GM12878 (cell line): ENCODE measurements at regions not wholly inside any gene's neighbourhood (a gene's known extent, or its start where the extent isn't known, plus 50 kb on each side); places are given as distances from the start of the nearest gene placed in this dataset.

Experiments used
- BHLHE40 ChIP-seq, 2 experiments: fragments of 450-650 bp in 1 of 2; IDR thresholded peaks; 2 replicates each; pipeline ENCODE4 v1.6.1; 2011 to 2017; ENCODE audit warnings: low read depth in 2 of 2, borderline replicate concordance in 1 of 2, improper control_type of control experiment in 1 of 2, low read length in 1 of 2, mild to moderate bottlenecking in 1 of 2
- IKZF2 ChIP-seq, 2 experiments: fragments of 450-650 bp; IDR thresholded peaks; 2 replicates each; pipeline ENCODE4 v1.6.1; 2017; ENCODE audit warnings: mild to moderate bottlenecking in 2 of 2, moderate library complexity in 2 of 2
- ZNF24 ChIP-seq: fragments of 450-650 bp; IDR thresholded peaks from 2 replicates; pipeline ENCODE4 v1.6.1; 2017; ENCODE audit warnings: antibody characterized with exemption, mild to moderate bottlenecking
- TF ChIP-seq, protein P1 (sequence below): fragments of 450-650 bp; IDR thresholded peaks from 2 replicates; pipeline ENCODE4 v1.6.1; 2017; ENCODE audit warnings: mild to moderate bottlenecking, moderate library complexity
- TF ChIP-seq, protein P2 (sequence below): fragments of 450-650 bp; IDR thresholded peaks from 2 replicates; pipeline ENCODE4 v1.6.1; 2017; ENCODE audit warnings: low read depth, mild to moderate bottlenecking, moderate library complexity

DNA sequence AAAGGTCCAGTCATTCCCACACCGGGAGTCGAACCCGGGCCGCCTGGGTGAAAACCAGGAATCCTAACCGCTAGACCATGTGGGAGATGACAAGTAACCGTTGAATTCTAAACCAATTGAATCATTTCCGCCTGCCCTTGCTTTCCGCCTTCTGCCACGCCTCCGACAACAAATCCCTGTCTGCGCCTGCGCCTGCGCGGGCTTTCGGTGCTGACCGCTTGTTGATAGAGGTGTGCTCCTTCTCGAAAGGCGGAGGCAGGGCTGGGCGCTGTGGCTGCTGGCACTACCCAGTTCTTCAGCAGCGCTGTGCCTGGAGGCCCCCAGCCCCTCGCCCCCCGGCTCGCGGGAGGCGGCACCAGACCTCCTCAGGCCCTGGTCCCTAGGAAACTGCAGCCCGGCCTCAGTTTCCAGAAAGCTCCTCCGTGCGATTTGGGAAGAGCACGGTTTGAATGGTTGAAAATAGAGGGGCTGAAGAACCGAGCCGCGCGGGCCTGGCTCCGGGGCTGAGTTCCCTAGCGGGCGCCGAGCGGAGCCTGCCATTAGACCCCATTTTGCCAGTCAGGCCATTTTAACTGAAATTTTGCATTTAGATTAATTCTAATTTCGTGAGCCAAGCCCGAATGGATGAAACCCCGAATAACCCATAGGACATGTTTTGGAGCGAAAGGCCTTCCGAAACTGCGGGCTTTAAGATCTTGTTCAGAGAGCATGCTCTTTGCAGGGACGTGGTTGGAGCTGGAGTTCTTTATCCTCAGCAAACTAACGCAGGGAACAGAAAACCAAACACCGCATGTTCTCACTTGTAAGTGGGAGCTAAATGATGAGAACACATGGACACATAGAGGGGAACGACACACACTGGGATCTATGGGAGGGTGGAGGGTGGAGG, 219.3 kb upstream of the ATP10A start (continued):
- TF ChIP-seq, protein P1, sequence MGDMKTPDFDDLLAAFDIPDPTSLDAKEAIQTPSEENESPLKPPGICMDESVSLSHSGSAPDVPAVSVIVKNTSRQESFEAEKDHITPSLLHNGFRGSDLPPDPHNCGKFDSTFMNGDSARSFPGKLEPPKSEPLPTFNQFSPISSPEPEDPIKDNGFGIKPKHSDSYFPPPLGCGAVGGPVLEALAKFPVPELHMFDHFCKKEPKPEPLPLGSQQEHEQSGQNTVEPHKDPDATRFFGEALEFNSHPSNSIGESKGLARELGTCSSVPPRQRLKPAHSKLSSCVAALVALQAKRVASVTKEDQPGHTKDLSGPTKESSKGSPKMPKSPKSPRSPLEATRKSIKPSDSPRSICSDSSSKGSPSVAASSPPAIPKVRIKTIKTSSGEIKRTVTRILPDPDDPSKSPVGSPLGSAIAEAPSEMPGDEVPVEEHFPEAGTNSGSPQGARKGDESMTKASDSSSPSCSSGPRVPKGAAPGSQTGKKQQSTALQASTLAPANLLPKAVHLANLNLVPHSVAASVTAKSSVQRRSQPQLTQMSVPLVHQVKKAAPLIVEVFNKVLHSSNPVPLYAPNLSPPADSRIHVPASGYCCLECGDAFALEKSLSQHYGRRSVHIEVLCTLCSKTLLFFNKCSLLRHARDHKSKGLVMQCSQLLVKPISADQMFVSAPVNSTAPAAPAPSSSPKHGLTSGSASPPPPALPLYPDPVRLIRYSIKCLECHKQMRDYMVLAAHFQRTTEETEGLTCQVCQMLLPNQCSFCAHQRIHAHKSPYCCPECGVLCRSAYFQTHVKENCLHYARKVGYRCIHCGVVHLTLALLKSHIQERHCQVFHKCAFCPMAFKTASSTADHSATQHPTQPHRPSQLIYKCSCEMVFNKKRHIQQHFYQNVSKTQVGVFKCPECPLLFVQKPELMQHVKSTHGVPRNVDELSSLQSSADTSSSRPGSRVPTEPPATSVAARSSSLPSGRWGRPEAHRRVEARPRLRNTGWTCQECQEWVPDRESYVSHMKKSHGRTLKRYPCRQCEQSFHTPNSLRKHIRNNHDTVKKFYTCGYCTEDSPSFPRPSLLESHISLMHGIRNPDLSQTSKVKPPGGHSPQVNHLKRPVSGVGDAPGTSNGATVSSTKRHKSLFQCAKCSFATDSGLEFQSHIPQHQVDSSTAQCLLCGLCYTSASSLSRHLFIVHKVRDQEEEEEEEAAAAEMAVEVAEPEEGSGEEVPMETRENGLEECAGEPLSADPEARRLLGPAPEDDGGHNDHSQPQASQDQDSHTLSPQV = no peak
- TF ChIP-seq ZNF24 (peak; percentile 96), BHLHE40 (IDR thresholded peaks at IDR 0.05; ENCODE audit: borderline replicate concordance in 1 of 2, low read depth in 2 of 2, low read length in 1 of 2) (no peak), IKZF2 (IDR thresholded peaks at IDR 0.05) (peak; percentile 66 to 70; a peak in 3 of 4 replicates)
- TF ChIP-seq, protein P2, sequence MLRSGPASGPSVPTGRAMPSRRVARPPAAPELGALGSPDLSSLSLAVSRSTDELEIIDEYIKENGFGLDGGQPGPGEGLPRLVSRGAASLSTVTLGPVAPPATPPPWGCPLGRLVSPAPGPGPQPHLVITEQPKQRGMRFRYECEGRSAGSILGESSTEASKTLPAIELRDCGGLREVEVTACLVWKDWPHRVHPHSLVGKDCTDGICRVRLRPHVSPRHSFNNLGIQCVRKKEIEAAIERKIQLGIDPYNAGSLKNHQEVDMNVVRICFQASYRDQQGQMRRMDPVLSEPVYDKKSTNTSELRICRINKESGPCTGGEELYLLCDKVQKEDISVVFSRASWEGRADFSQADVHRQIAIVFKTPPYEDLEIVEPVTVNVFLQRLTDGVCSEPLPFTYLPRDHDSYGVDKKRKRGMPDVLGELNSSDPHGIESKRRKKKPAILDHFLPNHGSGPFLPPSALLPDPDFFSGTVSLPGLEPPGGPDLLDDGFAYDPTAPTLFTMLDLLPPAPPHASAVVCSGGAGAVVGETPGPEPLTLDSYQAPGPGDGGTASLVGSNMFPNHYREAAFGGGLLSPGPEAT = no peak
